Inferior parietal cortex (tissue), 1 donor: ENCODE measurements at regions not wholly inside any gene's neighbourhood (a gene's known extent, or its start where the extent isn't known, plus 50 kb on each side); places are given as distances from the start of the nearest gene placed in this dataset.

Experiments used
- DNase-seq: peaks from one replicate; pipeline ENCODE4 v3.0.0-alpha.2; 2016; ENCODE audit errors: extremely low spot score

- no peak for DNase-seq
These were observed 294.9 kb downstream of the SOX11 start for GRCh38 chr2:5986801-5987787.

DNA sequence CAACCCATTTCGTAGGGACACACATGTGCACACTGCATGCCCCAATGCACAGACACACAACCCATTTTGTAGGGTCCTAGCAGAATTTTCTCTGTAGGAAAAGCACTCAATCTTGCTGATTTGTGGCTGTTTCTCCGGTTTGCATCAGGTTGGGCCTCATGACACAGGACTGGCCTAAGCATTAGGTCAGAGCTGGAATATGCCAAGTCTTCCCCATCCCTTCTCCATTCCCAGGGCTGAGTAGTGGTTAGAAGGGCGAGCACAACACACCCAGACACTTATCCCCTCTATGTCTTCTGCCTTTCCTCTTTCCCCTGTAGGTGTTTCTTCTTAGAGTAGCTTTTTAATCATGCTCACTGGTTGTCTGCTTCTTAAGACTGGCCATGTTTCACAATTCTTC lies 295.9 kb downstream of the SOX11 start:
- DNase-seq = no peak

- DNase-seq = no peak
These were observed 297.9 kb downstream of the SOX11 start for GRCh38 chr2:5990086-5990485.

GRCh38 chr2:5991305-5991968 lies 299.3 kb downstream of the SOX11 start:
- DNase-seq = no peak

DNA sequence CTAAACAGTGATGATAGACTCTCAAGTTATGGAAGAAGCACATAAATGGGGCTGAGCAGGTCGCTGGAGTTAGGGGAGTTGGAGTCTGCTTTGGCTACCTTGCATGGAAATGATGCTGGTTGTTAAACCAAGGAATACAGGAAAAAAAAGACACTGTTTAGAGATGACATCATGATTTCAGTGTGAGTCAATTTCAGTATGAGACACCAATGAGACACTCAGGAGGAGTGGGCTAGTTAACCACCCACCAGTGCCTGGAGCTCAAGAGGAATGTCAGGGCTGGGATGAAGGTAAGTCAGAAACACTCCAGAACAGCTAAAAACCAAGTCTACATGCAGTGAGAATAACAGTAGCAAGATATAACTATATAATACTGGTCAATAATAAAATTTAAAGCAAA lies 303.6 kb downstream of the SOX11 start:
- DNase-seq = no peak

GRCh38 chr2:6008186-6008585 lies 316.0 kb downstream of the SOX11 start:
- no peak for DNase-seq

DNA sequence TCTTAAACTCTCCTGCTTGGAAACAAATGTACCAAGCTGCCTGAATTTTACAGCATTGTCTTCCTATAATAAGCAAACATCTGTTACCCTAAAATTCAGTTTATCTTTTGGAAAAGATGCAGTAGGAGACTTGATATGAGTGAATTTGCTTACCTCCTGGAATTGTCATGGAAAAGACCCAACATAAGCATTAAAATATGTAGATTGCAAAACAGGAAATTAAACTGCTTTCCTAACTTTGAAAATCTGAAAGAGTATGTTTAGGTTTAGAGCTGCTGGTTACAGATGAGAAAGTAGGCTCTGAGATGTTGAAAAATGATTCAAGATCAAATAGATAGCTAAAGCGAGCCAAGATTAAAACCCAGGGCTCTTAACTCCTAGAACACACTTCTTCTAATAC lies 316.5 kb downstream of the SOX11 start:
- DNase-seq = no peak

- DNase-seq = no peak
These were observed 318.0 kb downstream of the SOX11 start for GRCh38 chr2:6010163-6010562.

GRCh38 chr2:6011921-6012320 lies 319.7 kb downstream of the SOX11 start:
- DNase-seq = no peak

DNA sequence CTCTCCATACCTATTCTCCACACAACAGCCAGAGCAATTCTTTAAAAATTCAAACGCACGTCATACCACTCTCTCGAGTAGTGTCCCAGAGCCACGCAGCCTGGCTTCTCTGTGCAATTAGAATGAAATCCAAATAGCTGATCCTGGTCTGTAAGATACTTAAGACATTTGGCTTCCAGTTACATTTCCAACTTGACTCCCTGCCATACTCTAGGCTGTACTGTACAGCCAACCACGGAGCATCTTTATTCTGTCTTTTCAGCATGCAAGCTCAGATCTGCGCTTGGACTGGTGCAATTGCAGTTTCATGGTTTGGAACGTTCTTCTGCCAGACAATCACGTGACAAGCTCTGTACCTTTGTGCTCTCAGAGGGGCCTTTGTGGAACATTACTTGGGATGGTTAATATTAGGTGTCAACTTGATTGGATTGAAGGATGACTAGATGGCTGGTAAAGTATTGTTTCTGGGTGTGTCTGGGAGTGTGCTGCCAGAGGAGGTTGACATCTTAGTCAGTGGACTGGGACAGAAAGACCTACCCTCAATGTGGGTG lies 325.6 kb downstream of the SOX11 start:
- no peak for DNase-seq

DNA sequence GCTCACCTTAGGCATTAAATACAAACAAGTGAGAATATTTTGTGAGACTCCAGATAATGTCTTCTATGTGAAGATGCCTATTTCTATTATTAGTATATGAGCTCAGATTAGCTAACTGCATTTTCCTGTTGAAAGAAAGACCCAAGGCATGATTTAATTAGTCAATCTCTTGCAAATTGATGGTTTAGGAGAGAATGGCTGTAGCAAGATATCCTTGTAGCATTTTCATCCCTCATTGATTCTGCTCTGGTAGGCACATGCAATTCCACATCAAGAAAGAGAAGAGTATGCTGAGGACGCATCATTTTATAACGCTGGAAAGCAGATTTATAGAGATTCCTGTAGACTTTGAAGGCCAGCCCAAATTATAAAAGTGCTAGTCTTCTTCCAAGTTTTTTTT lies 332.0 kb downstream of the SOX11 start:
- no peak for DNase-seq

DNA sequence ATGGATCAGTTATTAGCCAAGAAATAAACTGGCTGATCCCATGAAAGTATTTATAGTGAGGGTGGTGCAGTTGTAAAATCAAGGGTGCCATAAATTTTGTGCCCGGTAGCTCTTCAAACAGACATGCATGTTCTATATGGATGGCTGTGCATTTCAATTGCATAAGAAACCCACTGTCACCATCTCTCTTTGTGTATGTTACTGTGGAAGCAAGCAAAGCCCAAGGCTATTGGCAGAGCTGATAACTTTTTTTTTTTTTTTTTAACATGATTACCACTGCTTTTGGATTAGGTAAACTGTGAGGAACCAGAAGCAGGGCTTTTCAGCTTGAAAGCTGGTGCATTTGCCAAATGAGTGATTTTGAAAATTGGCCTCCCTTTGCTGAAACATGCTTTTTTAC lies 332.6 kb downstream of the SOX11 start:
- no peak for DNase-seq

- no peak for DNase-seq
These were observed 333.2 kb downstream of the SOX11 start for GRCh38 chr2:6025391-6025790.

DNA sequence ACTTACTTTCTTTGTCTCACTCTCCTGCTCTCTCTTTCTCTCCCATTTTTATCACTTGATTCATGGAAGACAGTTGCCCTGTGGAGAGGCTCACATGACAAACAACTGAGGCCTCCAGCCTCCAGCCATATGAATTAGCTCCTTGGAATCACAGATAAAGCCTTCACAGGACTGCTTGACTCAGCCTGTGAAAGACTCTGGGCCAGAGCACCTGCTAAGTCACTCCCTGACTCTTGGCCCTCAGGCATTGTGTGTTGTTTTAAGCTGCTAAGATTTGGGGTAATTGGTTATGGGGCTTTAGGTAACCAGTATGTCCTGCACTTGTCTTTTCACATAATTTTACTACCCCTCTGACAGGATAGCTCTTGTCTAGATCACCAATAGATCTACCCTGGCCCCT lies 334.9 kb downstream of the SOX11 start:
- DNase-seq = no peak

GRCh38 chr2:6031200-6031867 lies 339.1 kb downstream of the SOX11 start:
- no peak for DNase-seq

DNA sequence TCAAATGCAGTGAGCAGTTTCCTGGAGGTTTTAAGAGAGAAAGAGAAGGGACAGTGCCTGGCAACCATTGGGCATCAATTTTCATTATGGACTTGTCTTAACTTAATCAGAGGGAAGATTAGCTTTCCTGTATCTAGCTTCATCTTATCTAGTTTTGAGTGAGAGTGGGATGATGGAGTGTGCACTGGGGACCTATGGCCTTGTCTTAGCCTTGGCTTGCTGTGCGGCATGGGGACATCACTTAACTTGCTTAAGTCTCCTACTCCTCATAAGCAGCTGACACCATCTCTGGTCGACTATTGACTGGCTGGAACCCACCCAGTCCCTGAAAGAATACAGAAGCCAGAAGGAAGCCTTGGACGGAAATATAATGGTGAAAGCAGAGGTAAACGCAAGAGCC lies 344.0 kb downstream of the SOX11 start:
- no peak for DNase-seq

GRCh38 chr2:6043238-6043637 lies 351.1 kb downstream of the SOX11 start:
- DNase-seq = no peak

- no peak for DNase-seq
These were observed 360.5 kb downstream of the SOX11 start for GRCh38 chr2:6052649-6053048.

GRCh38 chr2:6053743-6054142 lies 361.6 kb downstream of the SOX11 start:
- no peak for DNase-seq

DNA sequence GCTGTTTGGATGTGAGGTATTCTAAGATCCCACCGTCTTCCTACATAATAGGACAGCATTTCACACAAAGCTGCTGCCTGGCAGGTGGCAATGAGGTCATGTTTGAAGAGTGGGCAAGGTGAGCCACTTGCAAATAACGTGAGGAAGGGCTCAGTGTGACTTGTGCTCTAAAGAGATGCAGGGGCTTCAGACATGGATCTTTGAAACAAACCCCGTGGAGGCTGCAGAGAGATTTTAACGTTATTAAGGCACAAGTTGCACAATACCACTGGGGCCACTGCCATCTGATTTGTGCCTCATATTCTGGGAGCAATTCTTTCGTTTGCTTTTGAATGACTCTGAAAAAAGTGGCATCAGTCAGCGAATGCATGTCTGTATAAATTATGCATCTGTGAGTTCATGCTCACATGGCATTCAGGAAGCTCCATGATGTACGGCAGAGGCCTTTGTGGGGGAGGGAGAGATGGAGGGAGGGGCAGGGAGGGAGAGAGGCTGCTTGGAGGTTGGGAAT lies 362.0 kb downstream of the SOX11 start:
- no peak for DNase-seq

DNA sequence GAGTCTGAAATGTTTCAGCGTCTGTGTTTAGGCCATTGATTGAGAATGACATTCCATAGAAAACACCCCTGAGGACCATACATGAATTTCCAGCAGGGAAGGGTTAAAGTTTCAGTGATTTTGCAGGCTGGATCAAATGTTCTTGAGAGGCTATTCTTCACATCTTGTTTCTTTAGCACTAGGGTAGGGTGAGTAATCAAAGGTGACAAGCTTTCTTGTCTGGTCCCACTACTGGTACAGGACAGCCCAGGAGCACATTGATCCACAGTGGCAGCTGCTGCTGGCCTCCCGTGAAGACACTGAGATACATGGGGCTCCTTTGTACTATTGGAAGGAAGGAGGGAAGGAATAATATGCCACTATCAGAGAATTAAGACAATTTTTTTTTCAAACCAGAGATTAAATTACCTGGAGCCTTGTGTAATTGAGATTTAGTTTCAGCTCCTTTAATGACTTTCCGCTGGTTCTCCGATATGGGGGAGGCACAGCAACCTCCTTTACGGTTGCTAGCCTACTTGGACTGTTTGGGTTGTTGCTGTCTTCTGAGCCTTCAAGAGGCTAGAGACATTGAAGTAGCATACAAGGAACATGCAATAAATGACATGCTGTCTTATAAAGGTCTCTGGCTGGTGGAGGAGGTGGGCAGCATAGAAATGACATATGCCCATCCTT lies 368.9 kb downstream of the SOX11 start:
- DNase-seq = no peak

- DNase-seq = no peak
These were observed 372.6 kb downstream of the SOX11 start for GRCh38 chr2:6064757-6065156.
